Kidney epithelial cell (primary cell): ENCODE measurements at regions not wholly inside any gene's neighbourhood (a gene's known extent, or its start where the extent isn't known, plus 50 kb on each side); places are given as distances from the start of the nearest gene placed in this dataset.

ENCODE experiments used
- DNase-seq: peaks from one replicate; pipeline ENCODE4 v3.0.0-alpha.2; 2010; ENCODE audit warnings: low read depth
- H3K27me3 ChIP-seq: 2 replicates; pipeline ENCODE4 v1.6.0; 2011; ENCODE audit warnings: low read length; ENCODE audit not compliant: control insufficient read depth, insufficient read depth
- H3K36me3 ChIP-seq: 2 replicates; pipeline ENCODE4 v1.5.1; 2011; ENCODE audit warnings: low read length; ENCODE audit not compliant: control insufficient read depth, insufficient read depth
- H3K4me3 ChIP-seq: 2 replicates; pipeline ENCODE4 v1.5.1; 2011; ENCODE audit warnings: low read depth, mild to moderate bottlenecking, control low read depth, low read length
- CTCF ChIP-seq: IDR thresholded peaks from 2 replicates; pipeline ENCODE4 v1.5.1; 2011; ENCODE audit warnings: mild to moderate bottlenecking, moderate library complexity, low read length, control low read depth, inconsistent platforms; ENCODE audit not compliant: insufficient read depth, poor library complexity, severe bottlenecking

- no peak overlapping the region for H3K4me3 ChIP-seq
- TF ChIP-seq CTCF: no peak
- no peak for DNase-seq
- H3K36me3 ChIP-seq: no peaks in the 10 kb centered on the region
- H3K27me3 ChIP-seq: no peaks in the 10 kb centered on the region
Observed at GRCh38 chrX:33415459-33415858, 204.1 kb upstream of the DMD start.

GRCh38 chrX:33385546-33385945, 174.2 kb upstream of the DMD start:
- Histone ChIP-seq H3K27me3 (no peaks in the 10 kb centered on the region), H3K36me3 (no peaks in the 10 kb centered on the region), H3K4me3 (no peak overlapping the region)
- no peak for TF ChIP-seq CTCF
- no peak for DNase-seq

GRCh38 chrX:33379839-33380238, 168.5 kb upstream of the DMD start:
- no peak for DNase-seq
- Histone ChIP-seq H3K27me3 (no peaks in the 10 kb centered on the region), H3K36me3 (no peaks in the 10 kb centered on the region), H3K4me3 (no peak overlapping the region)
- TF ChIP-seq CTCF: no peak

GRCh38 chrX:33357606-33358005, 146.3 kb upstream of the DMD start:
- no peak overlapping the region for H3K4me3 ChIP-seq
- no peak for TF ChIP-seq CTCF
- DNase-seq: no peak
- no peaks in the 10 kb centered on the region for H3K36me3 ChIP-seq
- H3K27me3 ChIP-seq: no peaks in the 10 kb centered on the region

GRCh38 chrX:33339219-33339618, 127.9 kb upstream of the DMD start:
- no peak for DNase-seq
- Histone ChIP-seq H3K27me3 (peaks cover 2% of the 10 kb centered on the region), H3K4me3 (no peak overlapping the region), H3K36me3 (no peaks in the 10 kb centered on the region)
- TF ChIP-seq CTCF: no peak

GRCh38 chrX:33336783-33337182, 125.4 kb upstream of the DMD start:
- no peaks in the 10 kb centered on the region for H3K36me3 ChIP-seq
- no peak for DNase-seq
- TF ChIP-seq CTCF: peak; percentile 50
- peaks cover 2% of the 10 kb centered on the region for H3K27me3 ChIP-seq
- no peak overlapping the region for H3K4me3 ChIP-seq
